ENCODE measurements at regions not wholly inside any gene's neighbourhood (a gene's known extent, or its start where the extent isn't known, plus 50 kb on each side); places are given as distances from the start of the nearest gene placed in this dataset.

GRCh38 chr2:24439971-24440340 is 51.1 kb upstream of the NCOA1 start:
- H3K4me3 ChIP-seq = no peak overlapping the region
- H3K36me3 ChIP-seq = no peaks in the 10 kb centered on the region
- intact Hi-C loops (cut with DNase I; ENCODE audit: low total_unique reads) = no loop called here
- no peak overlapping the region for H3K27ac ChIP-seq
- H3K9me3 ChIP-seq = no peaks in the 10 kb centered on the region
- H3K4me1 ChIP-seq = peaks cover 0 to 12% of the 10 kb centered on the region in 2 donors
- DNase-seq = no peak
- TF ChIP-seq POLR2A (IDR thresholded peaks at IDR 0.05) (no peak), CTCF (IDR thresholded peaks at IDR 0.05) (no peak)
- no peaks in the 10 kb centered on the region for H3K27me3 ChIP-seq

- Histone ChIP-seq H3K9me3 (no peaks in the 10 kb centered on the region), H3K36me3 (no peaks in the 10 kb centered on the region), H3K4me3 (no peak overlapping the region), H3K27ac (no peak overlapping the region), H3K4me1 (peaks cover 0 to 13% of the 10 kb centered on the region in 2 donors), H3K27me3 (no peaks in the 10 kb centered on the region)
- TF ChIP-seq CTCF (IDR thresholded peaks at IDR 0.05) = no peak
- TF ChIP-seq POLR2A (IDR thresholded peaks at IDR 0.05) = no peak
- intact Hi-C loops (cut with DNase I; ENCODE audit: low total_unique reads) = no loop called here
- DNase-seq = no peak
Observed at GRCh38 chr2:24439280-24439970, 51.6 kb upstream of the NCOA1 start.

- no peak for TF ChIP-seq CTCF (IDR thresholded peaks at IDR 0.05)
Observed at GRCh38 chr2:24438106-24438505, 52.9 kb upstream of the NCOA1 start.

GRCh38 chr2:24435391-24436316 is 55.4 kb upstream of the NCOA1 start:
- H3K9me3 ChIP-seq = no peaks in the 10 kb centered on the region
- H3K27ac ChIP-seq = peak overlapping the region; percentile 59 to 69
- no peaks in the 10 kb centered on the region for H3K27me3 ChIP-seq
- peak; percentile 62 to 83 for DNase-seq
- H3K4me3 ChIP-seq = no peak overlapping the region
- peaks cover 0 to 13% of the 10 kb centered on the region in 2 donors for H3K4me1 ChIP-seq
- TF ChIP-seq POLR2A (IDR thresholded peaks at IDR 0.05) (no peak), CTCF (IDR thresholded peaks at IDR 0.05) (no peak)
- H3K36me3 ChIP-seq = no peaks in the 10 kb centered on the region
- intact Hi-C loops (cut with DNase I; ENCODE audit: low total_unique reads) = no loop called here

More at GRCh38 chr2:24438106-24438505, 52.9 kb upstream of the NCOA1 start:
- intact Hi-C loops (cut with DNase I; ENCODE audit: low total_unique reads) = no loop called here
- H3K4me3 ChIP-seq = no peak overlapping the region
- DNase-seq = no peak
- no peaks in the 10 kb centered on the region for H3K27me3 ChIP-seq
- no peaks in the 10 kb centered on the region for H3K36me3 ChIP-seq
- peaks cover 0 to 13% of the 10 kb centered on the region in 2 donors for H3K4me1 ChIP-seq
- no peak overlapping the region for H3K27ac ChIP-seq
- no peaks in the 10 kb centered on the region for H3K9me3 ChIP-seq

- Histone ChIP-seq H3K27me3 (no peaks in the 10 kb centered on the region), H3K4me3 (no peak overlapping the region), H3K36me3 (no peaks in the 10 kb centered on the region), H3K27ac (peak overlapping the region; percentile 59 to 69), H3K9me3 (no peaks in the 10 kb centered on the region), H3K4me1 (peaks cover 0 to 13% of the 10 kb centered on the region in 2 donors)
- peak in 1 of 2 donors; percentile 31 for DNase-seq
- intact Hi-C loops (cut with DNase I; ENCODE audit: low total_unique reads) = no loop called here
- TF ChIP-seq POLR2A (IDR thresholded peaks at IDR 0.05) = no peak
- TF ChIP-seq CTCF (IDR thresholded peaks at IDR 0.05) = no peak
Observed at GRCh38 chr2:24434541-24434940, 56.5 kb upstream of the NCOA1 start.

Measured in uterus (tissue), 3 donors.